ENCODE measurements at regions not wholly inside any gene's neighbourhood (a gene's known extent, or its start where the extent isn't known, plus 50 kb on each side); places are given as distances from the start of the nearest gene placed in this dataset.
"Not testable (repeated sequence)": the region's sequence is repeated elsewhere in the genome, so short reads cannot be mapped to it uniquely, and the experiment has no call there.

DNA sequence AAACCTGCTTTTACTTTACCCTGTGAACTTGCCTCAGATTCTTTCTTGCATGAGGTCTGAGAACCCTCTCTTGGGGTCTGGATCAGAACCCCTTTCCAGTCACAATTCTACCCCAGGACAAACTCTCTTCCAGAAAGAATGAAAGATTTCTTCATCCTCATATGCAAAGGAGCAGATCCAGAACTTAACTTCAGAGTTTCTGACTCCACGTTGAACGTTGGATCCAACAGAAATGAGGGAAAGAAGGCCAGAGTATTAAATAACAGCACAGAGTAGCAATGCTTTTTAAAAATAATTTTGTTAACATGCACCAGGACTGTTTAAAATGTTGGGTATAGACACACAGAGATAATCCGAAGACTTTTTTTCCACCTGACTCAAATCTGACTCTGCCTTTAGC, 632.9 kb upstream of the AUTS2 start:
- Histone ChIP-seq H3K9me3 (ENCODE audit: control insufficient read depth in 5 of 5, low read length in 5 of 5) (peaks cover 0 to 9% (median 3%) of the 10 kb centered on the region in 5 donors), H3K9ac (ENCODE audit: low read length in 5 of 5) (no peak overlapping the region), H3K27ac (ENCODE audit: low read depth, low read length) (no peak overlapping the region), H3K27me3 (ENCODE audit: control insufficient read depth in 5 of 5, insufficient read depth in 4 of 5, low read length in 5 of 5) (no peaks in the 10 kb centered on the region), H3K4me1 (ENCODE audit: control insufficient read depth in 5 of 5, insufficient read depth in 5 of 5, low read length in 5 of 5) (peaks cover 0 to 3% (median 0%) of the 10 kb centered on the region in 5 donors), H3K36me3 (ENCODE audit: control insufficient read depth in 5 of 5, insufficient read depth in 5 of 5, low read length in 5 of 5) (no peaks in the 10 kb centered on the region), H3K4me3 (ENCODE audit: low read depth in 1 of 5, low read length in 5 of 5) (no peak overlapping the region)

GRCh38 chr7:68967598-68967997, 630.7 kb upstream of the AUTS2 start:
- Histone ChIP-seq H3K9ac (ENCODE audit: low read length in 5 of 5) (no peak overlapping the region), H3K27ac (ENCODE audit: low read depth, low read length) (no peak overlapping the region)

DNA sequence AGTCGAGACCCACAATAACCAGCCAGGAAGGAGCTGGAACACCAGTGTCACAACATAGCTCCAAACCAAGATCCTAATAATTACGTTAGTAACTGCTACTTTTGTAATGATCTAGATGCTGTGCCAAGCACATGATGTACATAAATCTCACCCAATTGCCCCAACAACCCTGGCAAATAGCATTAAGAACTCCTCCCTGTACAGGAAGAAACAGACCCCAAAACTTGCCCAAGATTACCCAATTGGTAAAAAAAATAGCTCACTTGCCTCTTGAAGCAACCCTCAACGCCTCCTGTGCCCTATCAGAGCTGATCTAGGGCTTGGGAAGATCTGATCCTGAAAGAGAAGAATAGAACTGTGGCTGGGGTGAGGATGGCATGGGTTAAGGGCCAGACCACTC, 628.7 kb upstream of the AUTS2 start:
- H3K9me3 ChIP-seq (ENCODE audit: control insufficient read depth in 5 of 5, low read length in 5 of 5): peaks cover 0 to 2% (median 0%) of the 10 kb centered on the region in 5 donors
- no peaks in the 10 kb centered on the region for H3K27me3 ChIP-seq (ENCODE audit: control insufficient read depth in 5 of 5, insufficient read depth in 4 of 5, low read length in 5 of 5)
- no peaks in the 10 kb centered on the region for H3K36me3 ChIP-seq (ENCODE audit: control insufficient read depth in 5 of 5, insufficient read depth in 5 of 5, low read length in 5 of 5)
- no peak overlapping the region for H3K4me3 ChIP-seq (ENCODE audit: low read depth in 1 of 5, low read length in 5 of 5)
- no peak overlapping the region for H3K9ac ChIP-seq (ENCODE audit: low read length in 5 of 5)
- H3K4me1 ChIP-seq (ENCODE audit: control insufficient read depth in 5 of 5, insufficient read depth in 5 of 5, low read length in 5 of 5): no peaks in the 10 kb centered on the region
- no peak overlapping the region for H3K27ac ChIP-seq (ENCODE audit: low read depth, low read length)

More at GRCh38 chr7:68967598-68967997, 630.7 kb upstream of the AUTS2 start:
- H3K27me3 ChIP-seq (ENCODE audit: control insufficient read depth in 5 of 5, insufficient read depth in 4 of 5, low read length in 5 of 5): no peaks in the 10 kb centered on the region
- no peaks in the 10 kb centered on the region for H3K36me3 ChIP-seq (ENCODE audit: control insufficient read depth in 5 of 5, insufficient read depth in 5 of 5, low read length in 5 of 5)
- H3K4me1 ChIP-seq (ENCODE audit: control insufficient read depth in 5 of 5, insufficient read depth in 5 of 5, low read length in 5 of 5): peaks cover 0 to 3% (median 0%) of the 10 kb centered on the region in 5 donors
- H3K9me3 ChIP-seq (ENCODE audit: control insufficient read depth in 5 of 5, low read length in 5 of 5): peaks cover 0 to 8% (median 3%) of the 10 kb centered on the region in 5 donors
- H3K4me3 ChIP-seq (ENCODE audit: low read depth in 1 of 5, low read length in 5 of 5): no peak overlapping the region

DNA sequence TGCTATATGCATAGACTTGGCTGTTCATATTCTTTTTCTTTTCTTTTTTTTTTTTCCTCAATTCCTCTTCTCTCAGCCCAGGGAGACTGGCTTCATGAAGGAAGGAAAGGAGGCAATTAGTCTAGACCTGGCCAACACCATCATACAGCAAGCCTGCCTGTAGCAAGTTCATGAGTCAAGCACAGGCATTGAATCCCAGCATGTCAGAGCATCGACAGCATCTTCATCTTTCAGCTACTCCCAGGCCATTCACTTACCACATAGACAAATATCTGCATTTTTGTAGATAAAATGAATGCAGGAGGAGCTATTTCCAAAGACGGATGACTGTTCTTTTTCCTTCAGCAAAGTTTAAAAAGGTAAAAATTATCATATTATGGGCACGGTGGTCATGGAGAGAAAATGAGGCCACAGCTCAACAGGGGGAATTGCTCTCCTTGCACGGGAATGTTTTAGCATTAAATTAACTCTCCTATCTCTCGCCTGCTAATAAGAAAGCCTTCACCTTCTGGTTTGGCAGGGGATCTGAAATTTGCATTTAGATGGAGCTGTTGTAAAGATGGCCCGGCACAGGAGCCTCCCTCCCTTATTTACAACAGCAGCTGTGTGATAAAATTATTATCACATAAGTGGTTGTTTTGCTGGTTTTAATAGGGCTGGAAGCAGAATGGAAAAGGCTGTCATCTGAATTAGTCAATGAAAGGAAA, 626.5 kb upstream of the AUTS2 start:
- H3K27ac ChIP-seq (ENCODE audit: low read depth, low read length): no peak overlapping the region
- no peaks in the 10 kb centered on the region for H3K36me3 ChIP-seq (ENCODE audit: control insufficient read depth in 5 of 5, insufficient read depth in 5 of 5, low read length in 5 of 5)
- H3K9me3 ChIP-seq (ENCODE audit: control insufficient read depth in 5 of 5, low read length in 5 of 5): peaks cover 0 to 2% (median 0%) of the 10 kb centered on the region in 5 donors
- no peak overlapping the region for H3K9ac ChIP-seq (ENCODE audit: low read length in 5 of 5)
- no peaks in the 10 kb centered on the region for H3K27me3 ChIP-seq (ENCODE audit: control insufficient read depth in 5 of 5, insufficient read depth in 4 of 5, low read length in 5 of 5)
- no peaks in the 10 kb centered on the region for H3K4me1 ChIP-seq (ENCODE audit: control insufficient read depth in 5 of 5, insufficient read depth in 5 of 5, low read length in 5 of 5)
- H3K4me3 ChIP-seq (ENCODE audit: low read depth in 1 of 5, low read length in 5 of 5): no peak overlapping the region

DNA sequence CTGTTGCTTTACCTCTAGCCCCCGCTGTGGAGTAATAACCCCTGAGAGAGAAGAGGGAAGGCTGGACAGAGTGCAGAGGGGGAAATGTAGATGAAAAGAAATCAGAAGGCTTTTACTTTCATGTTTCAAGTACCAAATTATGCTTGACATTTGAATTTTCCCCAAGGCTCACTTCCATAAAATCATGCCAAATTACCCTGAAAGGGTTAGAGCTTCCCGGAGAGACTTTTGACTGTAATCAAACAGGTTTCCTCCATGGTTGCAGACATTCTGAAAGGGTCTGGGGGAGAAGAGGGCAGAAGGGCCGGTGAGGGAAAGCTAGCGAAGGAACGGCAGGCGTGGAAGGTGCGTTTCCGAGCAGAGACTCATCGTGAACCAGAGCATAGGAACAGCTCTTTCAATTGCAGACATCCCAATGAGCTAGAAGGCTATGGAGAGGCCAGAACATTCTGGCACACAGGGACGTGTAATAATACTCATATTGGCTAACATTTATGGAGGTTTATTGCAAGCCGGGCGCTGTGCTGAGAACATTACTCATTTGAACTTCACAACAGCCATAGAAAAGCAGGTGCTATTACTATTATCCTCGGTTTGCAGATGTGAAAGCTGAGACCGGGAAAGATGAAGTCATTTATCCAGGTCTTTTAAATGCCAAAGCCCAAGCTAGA, 620.8 kb upstream of the AUTS2 start:
- peaks cover 0 to 7% (median 3%) of the 10 kb centered on the region in 5 donors for H3K9me3 ChIP-seq (ENCODE audit: control insufficient read depth in 5 of 5, low read length in 5 of 5)
- no peaks in the 10 kb centered on the region for H3K36me3 ChIP-seq (ENCODE audit: control insufficient read depth in 5 of 5, insufficient read depth in 5 of 5, low read length in 5 of 5)
- H3K4me1 ChIP-seq (ENCODE audit: control insufficient read depth in 5 of 5, insufficient read depth in 5 of 5, low read length in 5 of 5): peaks cover 0 to 8% (median 5%) of the 10 kb centered on the region in 5 donors
- H3K9ac ChIP-seq (ENCODE audit: low read length in 5 of 5): no peak overlapping the region
- no peak overlapping the region for H3K27ac ChIP-seq (ENCODE audit: low read depth, low read length)
- no peaks in the 10 kb centered on the region for H3K27me3 ChIP-seq (ENCODE audit: control insufficient read depth in 5 of 5, insufficient read depth in 4 of 5, low read length in 5 of 5)
- peak overlapping the region in 1 of 5 donors; percentile 17 for H3K4me3 ChIP-seq (ENCODE audit: low read depth in 1 of 5, low read length in 5 of 5)

- H3K9ac ChIP-seq (ENCODE audit: low read length in 5 of 5): no peak overlapping the region
- peaks cover 0 to 8% (median 5%) of the 10 kb centered on the region in 5 donors for H3K4me1 ChIP-seq (ENCODE audit: control insufficient read depth in 5 of 5, insufficient read depth in 5 of 5, low read length in 5 of 5)
- no peak overlapping the region for H3K4me3 ChIP-seq (ENCODE audit: low read depth in 1 of 5, low read length in 5 of 5)
- H3K27me3 ChIP-seq (ENCODE audit: control insufficient read depth in 5 of 5, insufficient read depth in 4 of 5, low read length in 5 of 5): no peaks in the 10 kb centered on the region
- H3K9me3 ChIP-seq (ENCODE audit: control insufficient read depth in 5 of 5, low read length in 5 of 5): peaks cover 0 to 10% (median 3%) of the 10 kb centered on the region in 5 donors
- no peaks in the 10 kb centered on the region for H3K36me3 ChIP-seq (ENCODE audit: control insufficient read depth in 5 of 5, insufficient read depth in 5 of 5, low read length in 5 of 5)
- H3K27ac ChIP-seq (ENCODE audit: low read depth, low read length): no peak overlapping the region
Observed at GRCh38 chr7:68978710-68979109, 619.6 kb upstream of the AUTS2 start.

- peaks cover 0 to 10% (median 3%) of the 10 kb centered on the region in 5 donors for H3K9me3 ChIP-seq (ENCODE audit: control insufficient read depth in 5 of 5, low read length in 5 of 5)
- no peak overlapping the region for H3K4me3 ChIP-seq (ENCODE audit: low read depth in 1 of 5, low read length in 5 of 5)
- no peaks in the 10 kb centered on the region for H3K27me3 ChIP-seq (ENCODE audit: control insufficient read depth in 5 of 5, insufficient read depth in 4 of 5, low read length in 5 of 5)
- no peaks in the 10 kb centered on the region for H3K36me3 ChIP-seq (ENCODE audit: control insufficient read depth in 5 of 5, insufficient read depth in 5 of 5, low read length in 5 of 5)
- H3K4me1 ChIP-seq (ENCODE audit: control insufficient read depth in 5 of 5, insufficient read depth in 5 of 5, low read length in 5 of 5): peaks cover 0 to 8% (median 5%) of the 10 kb centered on the region in 5 donors
- H3K27ac ChIP-seq (ENCODE audit: low read depth, low read length): no peak overlapping the region
- H3K9ac ChIP-seq (ENCODE audit: low read length in 5 of 5): no peak overlapping the region
Observed at GRCh38 chr7:68980011-68980410, 618.3 kb upstream of the AUTS2 start.

DNA sequence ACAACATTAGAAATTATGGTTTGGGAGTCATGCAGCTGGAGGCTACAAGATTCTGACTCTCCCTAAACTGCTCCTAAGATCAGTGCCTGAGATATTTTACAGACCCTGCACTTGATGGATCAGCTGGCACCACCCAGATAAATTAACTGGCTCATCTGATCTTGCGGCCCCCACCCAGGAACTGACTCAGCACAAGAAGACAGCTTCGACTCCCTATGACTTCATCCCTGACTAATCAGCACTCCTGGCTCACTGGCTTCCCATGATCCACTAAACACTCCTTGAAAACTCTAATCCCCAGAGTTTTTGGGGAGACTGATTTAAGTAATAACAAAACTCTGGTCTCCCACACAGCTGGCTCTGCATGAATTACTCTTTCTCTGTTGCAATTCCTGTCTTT, 617.8 kb upstream of the AUTS2 start:
- not testable (repeated sequence) for H3K27ac ChIP-seq (ENCODE audit: low read depth, low read length); H3K36me3 ChIP-seq (ENCODE audit: control insufficient read depth in 5 of 5, insufficient read depth in 5 of 5, low read length in 5 of 5); H3K9me3 ChIP-seq (ENCODE audit: control insufficient read depth in 5 of 5, low read length in 5 of 5)

GRCh38 chr7:68984306-68984705, 614.0 kb upstream of the AUTS2 start:
- Histone ChIP-seq H3K9me3 (ENCODE audit: control insufficient read depth in 5 of 5, low read length in 5 of 5) (peaks cover 0 to 17% (median 15%) of the 10 kb centered on the region in 5 donors), H3K27ac (ENCODE audit: low read depth, low read length) (no peak overlapping the region), H3K36me3 (ENCODE audit: control insufficient read depth in 5 of 5, insufficient read depth in 5 of 5, low read length in 5 of 5) (no peaks in the 10 kb centered on the region), H3K9ac (ENCODE audit: low read length in 5 of 5) (no peak overlapping the region), H3K4me3 (ENCODE audit: low read depth in 1 of 5, low read length in 5 of 5) (no peak overlapping the region), H3K4me1 (ENCODE audit: control insufficient read depth in 5 of 5, insufficient read depth in 5 of 5, low read length in 5 of 5) (no peaks in the 10 kb centered on the region), H3K27me3 (ENCODE audit: control insufficient read depth in 5 of 5, insufficient read depth in 4 of 5, low read length in 5 of 5) (no peaks in the 10 kb centered on the region)

More for the DNA sequence above, 617.8 kb upstream of the AUTS2 start:
- not testable (repeated sequence) for H3K27me3 ChIP-seq (ENCODE audit: control insufficient read depth in 5 of 5, insufficient read depth in 4 of 5, low read length in 5 of 5); H3K4me1 ChIP-seq (ENCODE audit: control insufficient read depth in 5 of 5, insufficient read depth in 5 of 5, low read length in 5 of 5); H3K9ac ChIP-seq (ENCODE audit: low read length in 5 of 5); H3K4me3 ChIP-seq (ENCODE audit: low read depth in 1 of 5, low read length in 5 of 5)

DNA sequence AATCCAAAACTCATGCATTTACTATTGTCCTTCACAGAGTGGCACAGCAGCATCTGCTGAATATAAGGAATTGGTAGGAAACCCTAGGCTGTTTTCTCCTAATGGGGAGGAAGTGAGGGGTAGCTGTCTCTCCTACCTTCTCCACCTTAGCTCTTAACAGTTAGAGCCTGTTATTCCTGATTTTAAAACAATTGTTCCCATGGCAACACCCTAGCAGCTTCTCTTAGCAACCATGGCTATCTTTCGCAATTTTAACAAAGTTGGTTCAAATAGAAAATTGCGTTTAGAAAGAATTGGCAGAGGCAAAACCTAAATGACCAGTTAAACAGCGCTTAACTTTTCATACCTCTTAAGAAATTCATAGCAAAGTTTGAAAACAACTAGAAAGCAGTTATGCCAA, 603.4 kb upstream of the AUTS2 start:
- H3K36me3 ChIP-seq (ENCODE audit: control insufficient read depth in 5 of 5, insufficient read depth in 5 of 5, low read length in 5 of 5): no peaks in the 10 kb centered on the region
- no peak overlapping the region for H3K9ac ChIP-seq (ENCODE audit: low read length in 5 of 5)
- no peaks in the 10 kb centered on the region for H3K4me1 ChIP-seq (ENCODE audit: control insufficient read depth in 5 of 5, insufficient read depth in 5 of 5, low read length in 5 of 5)
- H3K27me3 ChIP-seq (ENCODE audit: control insufficient read depth in 5 of 5, insufficient read depth in 4 of 5, low read length in 5 of 5): no peaks in the 10 kb centered on the region
- no peak overlapping the region for H3K4me3 ChIP-seq (ENCODE audit: low read depth in 1 of 5, low read length in 5 of 5)
- H3K9me3 ChIP-seq (ENCODE audit: control insufficient read depth in 5 of 5, low read length in 5 of 5): peaks cover 0 to 5% (median 0%) of the 10 kb centered on the region in 5 donors
- no peak overlapping the region for H3K27ac ChIP-seq (ENCODE audit: low read depth, low read length)
